ENCODE measurements at regions not wholly inside any gene's neighbourhood (a gene's known extent, or its start where the extent isn't known, plus 50 kb on each side); places are given as distances from the start of the nearest gene placed in this dataset.

GRCh38 chr14:87457720-87458119, 535.3 kb downstream of the GALC start:
- CTCF ChIA-PET = no interaction called here

GRCh38 chr14:87450193-87450592, 542.8 kb downstream of the GALC start:
- ChIA-PET CTCF (no interaction called here), POLR2A (no interaction called here)

More at GRCh38 chr14:87457720-87458119, 535.3 kb downstream of the GALC start:
- POLR2A ChIA-PET = no interaction called here

GRCh38 chr14:87449016-87449415, 544.0 kb downstream of the GALC start:
- ChIA-PET CTCF (no interaction called here), POLR2A (no interaction called here)

- CTCF ChIA-PET = no interaction called here
- POLR2A ChIA-PET = no interaction called here
Observed at GRCh38 chr14:87443787-87444186, 549.2 kb downstream of the GALC start.

GRCh38 chr14:87443039-87443438, 549.9 kb downstream of the GALC start:
- CTCF ChIA-PET = no interaction called here
- POLR2A ChIA-PET = no interaction called here

GRCh38 chr14:87437158-87437557, 555.8 kb downstream of the GALC start:
- CTCF ChIA-PET = no interaction called here
- POLR2A ChIA-PET = no interaction called here

GRCh38 chr14:87434680-87435079, 558.3 kb downstream of the GALC start:
- CTCF ChIA-PET = no interaction called here
- POLR2A ChIA-PET = no interaction called here

- CTCF ChIA-PET = no interaction called here
Observed at GRCh38 chr14:87434011-87434410, 559.0 kb downstream of the GALC start.

GRCh38 chr14:87432698-87433097, 560.3 kb downstream of the GALC start:
- ChIA-PET CTCF (no interaction called here), POLR2A (no interaction called here)

More at GRCh38 chr14:87434011-87434410, 559.0 kb downstream of the GALC start:
- POLR2A ChIA-PET = no interaction called here

- ChIA-PET POLR2A (no interaction called here), CTCF (no interaction called here)
Observed at GRCh38 chr14:87430810-87431209, 562.2 kb downstream of the GALC start.

- ChIA-PET CTCF (no interaction called here), POLR2A (no interaction called here)
Observed at GRCh38 chr14:87430214-87430613, 562.8 kb downstream of the GALC start.

- CTCF ChIA-PET = no interaction called here
- POLR2A ChIA-PET = no interaction called here
Observed at GRCh38 chr14:87419925-87420324, 573.1 kb downstream of the GALC start.

GRCh38 chr14:87411370-87411769, 581.6 kb downstream of the GALC start:
- ChIA-PET CTCF (no interaction called here), POLR2A (no interaction called here)

- POLR2A ChIA-PET = no interaction called here
- CTCF ChIA-PET = no interaction called here
Observed at GRCh38 chr14:87409393-87409792, 583.6 kb downstream of the GALC start.

- CTCF ChIA-PET = no interaction called here
- POLR2A ChIA-PET = no interaction called here
Observed at GRCh38 chr14:87407344-87407743, 585.6 kb downstream of the GALC start.

- ChIA-PET POLR2A (no interaction called here), CTCF (no interaction called here)
Observed at GRCh38 chr14:87405563-87405962, 587.4 kb downstream of the GALC start.

GRCh38 chr14:87397499-87397898, 595.5 kb downstream of the GALC start:
- ChIA-PET CTCF (no interaction called here), POLR2A (no interaction called here)

GRCh38 chr14:87391066-87391465, 601.9 kb downstream of the GALC start:
- ChIA-PET POLR2A (no interaction called here), CTCF (no interaction called here)

- POLR2A ChIA-PET = no interaction called here
- CTCF ChIA-PET = no interaction called here
Observed at GRCh38 chr14:87388946-87389345, 604.0 kb downstream of the GALC start.

GRCh38 chr14:87387806-87388205, 605.2 kb downstream of the GALC start:
- CTCF ChIA-PET = no interaction called here
- POLR2A ChIA-PET = no interaction called here

- POLR2A ChIA-PET = no interaction called here
Observed at GRCh38 chr14:87386524-87386923, 606.5 kb downstream of the GALC start.

GRCh38 chr14:87380054-87380453, 612.9 kb downstream of the GALC start:
- POLR2A ChIA-PET = no interaction called here
- CTCF ChIA-PET = no interaction called here

More at GRCh38 chr14:87386524-87386923, 606.5 kb downstream of the GALC start:
- CTCF ChIA-PET = no interaction called here

GRCh38 chr14:87368751-87369150, 624.2 kb downstream of the GALC start:
- CTCF ChIA-PET = no interaction called here
- POLR2A ChIA-PET = no interaction called here
